ENCODE measurements at regions not wholly inside any gene's neighbourhood (a gene's known extent, or its start where the extent isn't known, plus 50 kb on each side); places are given as distances from the start of the nearest gene placed in this dataset.

- no peak overlapping the region for H3K9ac ChIP-seq (ENCODE audit: low read depth in 1 of 2, low read length in 2 of 2)
- TF ChIP-seq CTCF (IDR thresholded peaks at IDR 0.05; ENCODE audit: low read depth, low read length, missing input control) (no peak), RAD21 (IDR thresholded peaks at IDR 0.05) (no peak), FOXA1 (IDR thresholded peaks at IDR 0.05) (no peak), HNF4A (conservative IDR thresholded peaks at IDR 0.05) (no peak), EGR1 (IDR thresholded peaks at IDR 0.05; ENCODE audit: low read depth in 2 of 2) (no peak), JUND (IDR thresholded peaks at IDR 0.05) (no peak), REST (IDR thresholded peaks at IDR 0.05) (no peak), YY1 (IDR thresholded peaks at IDR 0.05) (no peak), ATF3 (IDR thresholded peaks at IDR 0.05) (no peak), SP1 (IDR thresholded peaks at IDR 0.05) (no peak), HNF4G (IDR thresholded peaks at IDR 0.05) (no peak), MAX (IDR thresholded peaks at IDR 0.05) (no peak), FOXA2 (IDR thresholded peaks at IDR 0.05) (no peak)
- DNase-seq (ENCODE audit: low spot score), result no peak
- no peaks in the 10 kb centered on the region for H3K27me3 ChIP-seq (ENCODE audit: control insufficient read depth in 4 of 4, insufficient read depth in 4 of 4, low read length in 3 of 4)
- no peak overlapping the region for H3K27ac ChIP-seq (ENCODE audit: low read depth in 1 of 2, low read length in 2 of 2)
- no peaks in the 10 kb centered on the region for H3K36me3 ChIP-seq (ENCODE audit: control insufficient read depth in 4 of 4, insufficient read depth in 3 of 4, low read depth in 1 of 4, low read length in 3 of 4)
- no peaks in the 10 kb centered on the region for H3K4me1 ChIP-seq (ENCODE audit: control insufficient read depth in 4 of 4, insufficient read depth in 4 of 4, low read length in 3 of 4)
- 95% methylated on average over 1 of the region's 1 CpG for WGBS
- H3K9me3 ChIP-seq (ENCODE audit: control insufficient read depth in 4 of 4, low read length in 3 of 4), result no peaks in the 10 kb centered on the region
- no peak overlapping the region for H3K4me3 ChIP-seq (ENCODE audit: low read depth in 1 of 3, low read length in 3 of 3)
Observed at GRCh38 chr6:146997062-146997461, 207.2 kb upstream of the STXBP5 start.

GRCh38 chr6:146999766-147000165 lies 204.5 kb upstream of the STXBP5 start:
- Histone ChIP-seq H3K9ac (ENCODE audit: low read depth in 1 of 2, low read length in 2 of 2) (no peak overlapping the region), H3K9me3 (ENCODE audit: control insufficient read depth in 4 of 4, low read length in 3 of 4) (no peaks in the 10 kb centered on the region), H3K4me1 (ENCODE audit: control insufficient read depth in 4 of 4, insufficient read depth in 4 of 4, low read length in 3 of 4) (no peaks in the 10 kb centered on the region), H3K27ac (ENCODE audit: low read depth in 1 of 2, low read length in 2 of 2) (no peak overlapping the region), H3K4me3 (ENCODE audit: low read depth in 1 of 3, low read length in 3 of 3) (no peak overlapping the region), H3K36me3 (ENCODE audit: control insufficient read depth in 4 of 4, insufficient read depth in 3 of 4, low read depth in 1 of 4, low read length in 3 of 4) (no peaks in the 10 kb centered on the region), H3K27me3 (ENCODE audit: control insufficient read depth in 4 of 4, insufficient read depth in 4 of 4, low read length in 3 of 4) (no peaks in the 10 kb centered on the region)
- WGBS, result 92% methylated on average over 5 of the region's 5 CpGs
- DNase-seq (ENCODE audit: low spot score), result no peak
- TF ChIP-seq MAX (IDR thresholded peaks at IDR 0.05) (no peak), RXRA (IDR thresholded peaks at IDR 0.05) (no peak), ATF3 (IDR thresholded peaks at IDR 0.05) (no peak), NR2F2 (IDR thresholded peaks at IDR 0.05) (no peak), RAD21 (IDR thresholded peaks at IDR 0.05) (no peak), EGR1 (IDR thresholded peaks at IDR 0.05; ENCODE audit: low read depth in 2 of 2) (no peak), HNF4A (conservative IDR thresholded peaks at IDR 0.05) (no peak), FOXA1 (IDR thresholded peaks at IDR 0.05) (no peak), GABPA (IDR thresholded peaks at IDR 0.05 in 1 of 2, conservative IDR thresholded peaks at IDR 0.05 in 1 of 2) (no peak), SP1 (IDR thresholded peaks at IDR 0.05) (no peak), JUND (IDR thresholded peaks at IDR 0.05) (no peak), YY1 (IDR thresholded peaks at IDR 0.05) (no peak), REST (IDR thresholded peaks at IDR 0.05) (no peak), FOXA2 (IDR thresholded peaks at IDR 0.05) (no peak), TAF1 (conservative IDR thresholded peaks at IDR 0.05) (no peak), ZBTB33 (IDR thresholded peaks at IDR 0.05) (no peak), HNF4G (IDR thresholded peaks at IDR 0.05) (no peak)
